Dermis microvascular lymphatic vessel endothelial cell (primary cell): ENCODE measurements at regions not wholly inside any gene's neighbourhood (a gene's known extent, or its start where the extent isn't known, plus 50 kb on each side); places are given as distances from the start of the nearest gene placed in this dataset.

Experiments
- DNase-seq, 2 donors: peaks; one replicate each; pipeline versions ENCODE4 v3.0.0 to v3.0.0-alpha.2; 2010; ENCODE audit warnings: low read depth in 2 of 2

DNA sequence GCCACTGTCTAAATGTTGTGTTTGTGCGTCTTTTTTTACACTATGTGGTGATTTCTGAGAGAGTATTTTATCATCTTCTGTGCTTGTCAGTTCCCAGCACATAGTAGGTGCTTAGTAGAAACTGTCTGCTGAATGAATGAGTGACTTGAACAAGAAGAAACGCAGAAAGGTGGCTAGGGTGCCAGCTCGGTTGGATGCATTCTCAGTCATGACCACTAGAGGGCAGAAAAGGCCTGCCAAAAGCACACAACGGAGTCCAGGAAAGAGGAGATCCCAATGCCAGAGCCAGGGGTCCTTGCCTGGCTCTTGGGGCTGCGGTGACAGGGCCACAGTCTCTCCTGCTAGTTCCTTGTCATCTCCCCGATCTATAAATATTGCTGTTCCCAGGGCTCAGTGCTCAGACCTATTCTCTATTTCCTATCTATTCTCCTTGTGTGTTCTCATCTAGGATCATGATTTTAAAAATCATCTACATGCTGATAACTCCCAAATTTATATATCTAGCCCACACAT, 57.3 kb upstream of the CCL1 start:
- DNase-seq = peak; percentile 18 to 66

GRCh38 chr17:34416116-34416515, 53.1 kb upstream of the CCL1 start:
- no peak for DNase-seq

DNA sequence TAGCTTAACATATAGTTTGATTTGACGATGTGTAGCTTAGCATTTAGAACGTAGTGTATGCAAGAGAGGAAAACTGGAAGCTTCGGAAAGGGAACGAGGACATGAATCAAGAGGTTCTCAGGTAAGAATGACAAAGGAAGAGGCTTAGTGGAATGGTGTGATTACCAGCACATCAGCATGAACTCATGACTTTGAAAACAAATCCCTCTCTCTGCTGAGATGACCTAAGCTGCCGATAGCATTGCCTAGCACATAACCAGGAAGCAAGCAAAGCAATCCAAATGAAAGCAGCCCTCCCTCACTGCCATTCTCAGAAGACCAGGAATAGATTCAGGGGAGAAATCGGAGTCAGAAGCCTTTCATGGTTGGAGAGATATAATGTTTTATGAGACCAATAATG, 51.3 kb upstream of the CCL1 start:
- no peak for DNase-seq

DNA sequence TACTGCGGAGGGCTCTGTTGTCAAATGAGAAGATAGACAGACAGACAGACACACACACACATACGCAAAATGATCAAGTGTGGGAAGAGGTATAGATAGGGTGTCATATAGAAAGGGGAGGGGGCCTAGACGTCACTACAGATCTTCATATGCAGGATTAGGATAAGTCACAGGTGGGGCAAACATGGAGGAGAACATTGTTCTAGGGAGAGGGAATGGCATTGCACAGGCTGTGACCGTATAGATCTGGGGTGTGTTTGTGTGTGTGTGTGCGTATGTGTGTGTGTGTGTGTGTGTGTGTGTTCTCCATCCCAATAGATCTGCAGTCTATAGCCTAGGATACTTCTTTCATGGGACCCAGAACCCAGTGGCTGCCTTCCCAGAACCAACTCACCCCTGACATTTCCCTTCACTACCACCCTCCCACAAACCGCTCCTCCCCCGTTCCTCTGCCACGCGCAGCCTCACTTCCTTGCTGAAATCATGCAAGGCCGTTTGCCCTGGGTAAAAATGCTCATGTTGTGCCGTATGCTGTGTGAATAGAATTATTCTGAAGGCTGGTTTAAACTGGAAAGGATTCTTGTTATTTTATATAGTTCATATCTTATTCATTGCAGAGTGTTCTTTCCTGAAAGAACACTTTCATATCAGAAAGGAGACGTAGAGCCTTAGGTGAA, 50.5 kb upstream of the CCL1 start:
- DNase-seq = no peak

- peak; percentile 56 to 65 for DNase-seq
Measured at GRCh38 chr17:34412965-34413441, 50.0 kb upstream of the CCL1 start.
